WTC11 (cell line): ENCODE measurements at regions not wholly inside any gene's neighbourhood (a gene's known extent, or its start where the extent isn't known, plus 50 kb on each side); places are given as distances from the start of the nearest gene placed in this dataset.

Source experiments
- ATAC-seq: fragments of 200-7000 bp; cut with Tn5 transposase; 2 replicates; pipeline ENCODE4 v1.10.0; 2021; ENCODE audit warnings: mild to moderate bottlenecking, moderate library complexity
- CTCF ChIA-PET: fragments of 300-600 bp; sonication (Branson Sonifier 250); formaldehyde crosslinking; loops from one replicate; lab custom pipeline; 2021; ENCODE audit warnings: antibody characterized with exemption; lab: Charles Lee
- POLR2A ChIA-PET: fragments of 350-600 bp; sonication (Branson Sonifier 250); formaldehyde crosslinking; loops from one replicate; lab custom pipeline; 2021; ENCODE audit warnings: antibody characterized with exemption; lab: Charles Lee
- DNase-seq: peaks from one replicate; pipeline ENCODE4 v3.0.0; 2021; ENCODE audit warnings: low spot score
- H3K27ac Mint-ChIP-seq: 2 replicates; pipeline ENCODE4 v1.8.0; 2021; ENCODE audit warnings: mixed read lengths
- H3K27me3 Mint-ChIP-seq: 2 replicates; pipeline ENCODE4 v1.8.0; 2021; ENCODE audit warnings: low read depth, mild to moderate bottlenecking, moderate library complexity, mixed read lengths
- H3K36me3 Mint-ChIP-seq: 2 replicates; pipeline ENCODE4 v1.8.0; 2021; ENCODE audit warnings: mixed read lengths
- H3K4me1 Mint-ChIP-seq: 2 replicates; pipeline ENCODE4 v1.8.0; 2022; ENCODE audit warnings: mixed read lengths
- H3K4me3 Mint-ChIP-seq: 2 replicates; pipeline ENCODE4 v1.8.0; 2021; ENCODE audit warnings: mild to moderate bottlenecking, moderate library complexity, mixed read lengths
- H3K9me3 Mint-ChIP-seq: 2 replicates; pipeline ENCODE4 v1.8.0; 2021; ENCODE audit warnings: mixed read lengths
- ATF1 ChIP-seq: sonication (generic); formaldehyde crosslinking; IDR thresholded peaks from 2 replicates; pipeline ENCODE4 v1.8.1; 2023; ENCODE audit warnings: mild to moderate bottlenecking, moderate library complexity, missing genetic modification reagents
- CREB1 ChIP-seq: sonication (generic); formaldehyde crosslinking; IDR thresholded peaks from 2 replicates; pipeline ENCODE4 v1.8.0; 2023; ENCODE audit warnings: mild to moderate bottlenecking, missing genetic modification reagents
- CREM ChIP-seq: sonication (generic); formaldehyde crosslinking; IDR thresholded peaks from 2 replicates; pipeline ENCODE4 v1.8.1; 2022; ENCODE audit warnings: mild to moderate bottlenecking, missing genetic modification reagents, moderate library complexity
- ELF4 ChIP-seq: sonication (generic); formaldehyde crosslinking; IDR thresholded peaks from 2 replicates; pipeline ENCODE4 v1.8.1; 2022; ENCODE audit warnings: low read depth, mild to moderate bottlenecking, moderate library complexity, missing genetic modification reagents
- FOXK1 ChIP-seq: sonication (generic); formaldehyde crosslinking; IDR thresholded peaks from 2 replicates; pipeline ENCODE4 v1.8.0; 2022; ENCODE audit warnings: mild to moderate bottlenecking, moderate library complexity, missing genetic modification reagents
- GTF2I ChIP-seq: fragments of 250-450 bp; sonication (Bioruptor Pico); conservative IDR thresholded peaks from 2 replicates; pipeline ENCODE4 v1.4.0; 2021; ENCODE audit warnings: mild to moderate bottlenecking
- OVOL2 ChIP-seq: fragments of 250-450 bp; sonication (Bioruptor Pico); IDR thresholded peaks from 2 replicates; pipeline ENCODE4 v1.9.0; 2021; ENCODE audit warnings: mild to moderate bottlenecking, borderline replicate concordance
- PRRX2 ChIP-seq: fragments of 250-450 bp; sonication (Bioruptor Pico); IDR thresholded peaks from 2 replicates; pipeline ENCODE4 v1.8.0; 2021; ENCODE audit warnings: mild to moderate bottlenecking
- SMAD3 ChIP-seq: sonication (generic); formaldehyde crosslinking; IDR thresholded peaks from 2 replicates; pipeline ENCODE4 v1.8.0; 2022; ENCODE audit warnings: missing genetic modification reagents, mild to moderate bottlenecking, borderline replicate concordance
- TP53 ChIP-seq: sonication (generic); formaldehyde crosslinking; IDR thresholded peaks from 2 replicates; pipeline ENCODE4 v1.8.1; 2023; ENCODE audit warnings: mild to moderate bottlenecking, missing genetic modification reagents
- ZNF121 ChIP-seq: sonication (generic); formaldehyde crosslinking; IDR thresholded peaks from 2 replicates; pipeline ENCODE4 v1.8.0; 2023; ENCODE audit warnings: missing genetic modification reagents
- ZNF416 ChIP-seq: fragments of 250-450 bp; sonication (Bioruptor Pico); IDR thresholded peaks from 2 replicates; pipeline ENCODE4 v1.9.0; 2021; ENCODE audit warnings: mild to moderate bottlenecking, inconsistent platforms
- ZNF671 ChIP-seq: fragments of 250-450 bp; sonication (Bioruptor Pico); IDR thresholded peaks from 2 replicates; pipeline ENCODE4 v1.8.0; 2021; ENCODE audit warnings: mild to moderate bottlenecking
- TF ChIP-seq, protein P1 (sequence below): sonication (generic); formaldehyde crosslinking; conservative IDR thresholded peaks from 2 replicates; pipeline ENCODE4 v1.8.1; 2022; ENCODE audit warnings: mild to moderate bottlenecking, missing genetic modification reagents
- TF ChIP-seq, protein P2 (sequence below): sonication (generic); formaldehyde crosslinking; IDR thresholded peaks from 2 replicates; pipeline ENCODE4 v1.8.0; 2023; ENCODE audit warnings: missing genetic modification reagents, mild to moderate bottlenecking, borderline replicate concordance
- TF ChIP-seq, protein P3 (sequence below): fragments of 250-450 bp; sonication (Bioruptor Pico); IDR thresholded peaks from 2 replicates; pipeline ENCODE4 v2.1.2; 2022; ENCODE audit warnings: mild to moderate bottlenecking, moderate library complexity
- TF ChIP-seq, protein P4 (sequence below): sonication (generic); formaldehyde crosslinking; IDR thresholded peaks from 2 replicates; pipeline ENCODE4 v1.8.0; 2022; ENCODE audit warnings: missing genetic modification reagents

DNA sequence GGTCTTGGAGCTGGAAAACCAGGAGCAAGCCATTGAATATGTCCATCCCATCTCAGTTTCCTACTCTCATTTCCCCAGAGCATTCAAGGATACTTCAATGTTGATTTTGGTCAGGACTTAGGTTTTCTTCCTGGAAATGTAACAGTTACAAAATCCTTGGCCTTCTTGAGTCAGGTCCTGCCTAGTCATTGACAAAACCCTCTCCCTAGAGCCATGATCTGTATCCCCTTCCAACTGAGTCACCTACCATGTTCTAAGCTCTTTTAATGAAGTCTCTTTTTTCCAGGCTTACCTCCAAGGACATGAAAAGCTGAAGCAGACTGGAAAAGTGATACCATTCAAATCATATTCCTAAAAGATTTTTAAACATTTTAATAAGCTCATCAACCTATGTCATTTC lies 549.2 kb downstream of the GALC start:
- ChIA-PET CTCF (no interaction called here), POLR2A (no interaction called here)
- Mint-ChIP-seq H3K27ac (no peak overlapping the region), H3K4me3 (no peak overlapping the region), H3K9me3 (no peaks in the 10 kb centered on the region), H3K36me3 (no peaks in the 10 kb centered on the region), H3K27me3 (no peaks in the 10 kb centered on the region), H3K4me1 (no peaks in the 10 kb centered on the region)
- no peak for TF ChIP-seq PRRX2 (CRISPR knock-in tag)
- TF ChIP-seq ELF4: no peak
- no peak for TF ChIP-seq ZNF416 (CRISPR knock-in tag)
- no peak for TF ChIP-seq SMAD3 (CRISPR knock-in tag)
- TF ChIP-seq, protein P1, sequence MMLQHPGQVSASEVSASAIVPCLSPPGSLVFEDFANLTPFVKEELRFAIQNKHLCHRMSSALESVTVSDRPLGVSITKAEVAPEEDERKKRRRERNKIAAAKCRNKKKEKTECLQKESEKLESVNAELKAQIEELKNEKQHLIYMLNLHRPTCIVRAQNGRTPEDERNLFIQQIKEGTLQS (CRISPR knock-in tag): no peak
- TF ChIP-seq ZNF671 (CRISPR knock-in tag): no peak
- no peak for TF ChIP-seq OVOL2 (CRISPR knock-in tag)
- TF ChIP-seq ZNF121 (CRISPR knock-in tag): no peak
- no peak for TF ChIP-seq TP53
- TF ChIP-seq, protein P2, sequence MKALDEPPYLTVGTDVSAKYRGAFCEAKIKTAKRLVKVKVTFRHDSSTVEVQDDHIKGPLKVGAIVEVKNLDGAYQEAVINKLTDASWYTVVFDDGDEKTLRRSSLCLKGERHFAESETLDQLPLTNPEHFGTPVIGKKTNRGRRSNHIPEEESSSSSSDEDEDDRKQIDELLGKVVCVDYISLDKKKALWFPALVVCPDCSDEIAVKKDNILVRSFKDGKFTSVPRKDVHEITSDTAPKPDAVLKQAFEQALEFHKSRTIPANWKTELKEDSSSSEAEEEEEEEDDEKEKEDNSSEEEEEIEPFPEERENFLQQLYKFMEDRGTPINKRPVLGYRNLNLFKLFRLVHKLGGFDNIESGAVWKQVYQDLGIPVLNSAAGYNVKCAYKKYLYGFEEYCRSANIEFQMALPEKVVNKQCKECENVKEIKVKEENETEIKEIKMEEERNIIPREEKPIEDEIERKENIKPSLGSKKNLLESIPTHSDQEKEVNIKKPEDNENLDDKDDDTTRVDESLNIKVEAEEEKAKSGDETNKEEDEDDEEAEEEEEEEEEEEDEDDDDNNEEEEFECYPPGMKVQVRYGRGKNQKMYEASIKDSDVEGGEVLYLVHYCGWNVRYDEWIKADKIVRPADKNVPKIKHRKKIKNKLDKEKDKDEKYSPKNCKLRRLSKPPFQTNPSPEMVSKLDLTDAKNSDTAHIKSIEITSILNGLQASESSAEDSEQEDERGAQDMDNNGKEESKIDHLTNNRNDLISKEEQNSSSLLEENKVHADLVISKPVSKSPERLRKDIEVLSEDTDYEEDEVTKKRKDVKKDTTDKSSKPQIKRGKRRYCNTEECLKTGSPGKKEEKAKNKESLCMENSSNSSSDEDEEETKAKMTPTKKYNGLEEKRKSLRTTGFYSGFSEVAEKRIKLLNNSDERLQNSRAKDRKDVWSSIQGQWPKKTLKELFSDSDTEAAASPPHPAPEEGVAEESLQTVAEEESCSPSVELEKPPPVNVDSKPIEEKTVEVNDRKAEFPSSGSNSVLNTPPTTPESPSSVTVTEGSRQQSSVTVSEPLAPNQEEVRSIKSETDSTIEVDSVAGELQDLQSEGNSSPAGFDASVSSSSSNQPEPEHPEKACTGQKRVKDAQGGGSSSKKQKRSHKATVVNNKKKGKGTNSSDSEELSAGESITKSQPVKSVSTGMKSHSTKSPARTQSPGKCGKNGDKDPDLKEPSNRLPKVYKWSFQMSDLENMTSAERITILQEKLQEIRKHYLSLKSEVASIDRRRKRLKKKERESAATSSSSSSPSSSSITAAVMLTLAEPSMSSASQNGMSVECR (CRISPR knock-in tag): no peak
- ATAC-seq: no peak
- DNase-seq: no peak

DNA sequence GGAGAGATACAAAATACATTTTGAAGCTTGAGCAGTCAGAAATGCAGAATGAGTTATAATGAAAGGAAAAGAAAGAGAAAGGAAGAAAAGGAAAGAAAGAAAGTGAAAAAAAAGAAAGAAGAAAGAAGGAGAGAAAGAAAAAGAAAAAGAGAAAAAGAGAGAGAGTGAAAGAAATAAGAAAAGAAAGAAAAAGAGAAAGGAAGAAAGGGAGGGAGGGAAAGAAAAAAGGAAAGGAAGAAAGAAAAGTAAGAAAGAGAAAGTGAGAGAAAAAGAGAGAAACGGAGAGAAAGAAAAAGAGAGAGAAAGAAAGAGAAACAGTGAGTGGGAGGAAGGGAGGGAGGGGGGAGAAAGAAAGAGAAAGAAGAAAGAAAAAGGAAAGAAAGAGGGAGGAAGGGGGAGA lies 549.9 kb downstream of the GALC start:
- DNase-seq: no peak
- Mint-ChIP-seq H3K4me1 (no peaks in the 10 kb centered on the region), H3K27ac (no peak overlapping the region), H3K9me3 (no peaks in the 10 kb centered on the region), H3K4me3 (no peak overlapping the region), H3K36me3 (no peaks in the 10 kb centered on the region), H3K27me3 (no peaks in the 10 kb centered on the region)
- ATAC-seq: no peak
- ChIA-PET POLR2A (no interaction called here), CTCF (no interaction called here)
- TF ChIP-seq, protein P3, sequence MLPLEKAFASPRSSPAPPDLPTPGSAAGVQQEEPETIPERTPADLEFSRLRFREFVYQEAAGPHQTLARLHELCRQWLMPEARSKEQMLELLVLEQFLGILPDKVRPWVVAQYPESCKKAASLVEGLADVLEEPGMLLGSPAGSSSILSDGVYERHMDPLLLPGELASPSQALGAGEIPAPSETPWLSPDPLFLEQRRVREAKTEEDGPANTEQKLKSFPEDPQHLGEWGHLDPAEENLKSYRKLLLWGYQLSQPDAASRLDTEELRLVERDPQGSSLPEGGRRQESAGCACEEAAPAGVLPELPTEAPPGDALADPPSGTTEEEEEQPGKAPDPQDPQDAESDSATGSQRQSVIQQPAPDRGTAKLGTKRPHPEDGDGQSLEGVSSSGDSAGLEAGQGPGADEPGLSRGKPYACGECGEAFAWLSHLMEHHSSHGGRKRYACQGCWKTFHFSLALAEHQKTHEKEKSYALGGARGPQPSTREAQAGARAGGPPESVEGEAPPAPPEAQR (CRISPR knock-in tag): no peak
- TF ChIP-seq CREB1 (CRISPR knock-in tag): no peak
- no peak for TF ChIP-seq GTF2I (CRISPR knock-in tag)
- TF ChIP-seq, protein P4, sequence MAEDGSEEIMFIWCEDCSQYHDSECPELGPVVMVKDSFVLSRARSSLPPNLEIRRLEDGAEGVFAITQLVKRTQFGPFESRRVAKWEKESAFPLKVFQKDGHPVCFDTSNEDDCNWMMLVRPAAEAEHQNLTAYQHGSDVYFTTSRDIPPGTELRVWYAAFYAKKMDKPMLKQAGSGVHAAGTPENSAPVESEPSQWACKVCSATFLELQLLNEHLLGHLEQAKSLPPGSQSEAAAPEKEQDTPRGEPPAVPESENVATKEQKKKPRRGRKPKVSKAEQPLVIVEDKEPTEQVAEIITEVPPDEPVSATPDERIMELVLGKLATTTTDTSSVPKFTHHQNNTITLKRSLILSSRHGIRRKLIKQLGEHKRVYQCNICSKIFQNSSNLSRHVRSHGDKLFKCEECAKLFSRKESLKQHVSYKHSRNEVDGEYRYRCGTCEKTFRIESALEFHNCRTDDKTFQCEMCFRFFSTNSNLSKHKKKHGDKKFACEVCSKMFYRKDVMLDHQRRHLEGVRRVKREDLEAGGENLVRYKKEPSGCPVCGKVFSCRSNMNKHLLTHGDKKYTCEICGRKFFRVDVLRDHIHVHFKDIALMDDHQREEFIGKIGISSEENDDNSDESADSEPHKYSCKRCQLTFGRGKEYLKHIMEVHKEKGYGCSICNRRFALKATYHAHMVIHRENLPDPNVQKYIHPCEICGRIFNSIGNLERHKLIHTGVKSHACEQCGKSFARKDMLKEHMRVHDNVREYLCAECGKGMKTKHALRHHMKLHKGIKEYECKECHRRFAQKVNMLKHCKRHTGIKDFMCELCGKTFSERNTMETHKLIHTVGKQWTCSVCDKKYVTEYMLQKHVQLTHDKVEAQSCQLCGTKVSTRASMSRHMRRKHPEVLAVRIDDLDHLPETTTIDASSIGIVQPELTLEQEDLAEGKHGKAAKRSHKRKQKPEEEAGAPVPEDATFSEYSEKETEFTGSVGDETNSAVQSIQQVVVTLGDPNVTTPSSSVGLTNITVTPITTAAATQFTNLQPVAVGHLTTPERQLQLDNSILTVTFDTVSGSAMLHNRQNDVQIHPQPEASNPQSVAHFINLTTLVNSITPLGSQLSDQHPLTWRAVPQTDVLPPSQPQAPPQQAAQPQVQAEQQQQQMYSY (CRISPR knock-in tag): no peak

DNA sequence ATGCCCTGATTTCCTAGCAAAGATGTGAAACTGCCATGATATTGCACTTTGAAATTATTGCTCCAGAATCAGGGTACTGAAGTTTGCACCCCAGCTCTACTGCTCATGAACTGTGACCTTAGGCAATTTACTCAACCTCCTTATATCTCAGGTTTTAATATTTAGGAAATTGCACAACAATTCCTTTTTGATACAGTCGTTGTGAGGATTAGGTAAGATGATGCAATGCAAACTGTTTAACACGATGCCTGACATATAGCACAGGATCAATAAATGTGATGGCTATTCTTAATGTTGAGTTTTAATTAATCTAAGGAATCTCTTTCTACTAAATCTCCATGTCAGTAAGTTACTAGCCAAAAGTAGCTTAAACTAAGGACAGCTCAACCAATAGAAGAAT lies 555.8 kb downstream of the GALC start:
- ATAC-seq: no peak
- no peak for DNase-seq
- Mint-ChIP-seq H3K4me3 (no peak overlapping the region), H3K4me1 (peaks cover 8% of the 10 kb centered on the region), H3K36me3 (no peaks in the 10 kb centered on the region), H3K27ac (no peak overlapping the region), H3K9me3 (no peaks in the 10 kb centered on the region), H3K27me3 (peaks cover 10% of the 10 kb centered on the region)
- ChIA-PET CTCF (no interaction called here), POLR2A (no interaction called here)
- TF ChIP-seq CREM (CRISPR knock-in tag) (no peak), ATF1 (no peak), FOXK1 (CRISPR knock-in tag) (no peak), TP53 (no peak)
